WTC11 (cell line): ENCODE measurements at regions not wholly inside any gene's neighbourhood (a gene's known extent, or its start where the extent isn't known, plus 50 kb on each side); places are given as distances from the start of the nearest gene placed in this dataset.

Source experiments
- ATAC-seq: fragments of 200-7000 bp; cut with Tn5 transposase; 2 replicates; pipeline ENCODE4 v1.10.0; 2021; ENCODE audit warnings: mild to moderate bottlenecking, moderate library complexity
- CTCF ChIA-PET: fragments of 300-600 bp; sonication (Branson Sonifier 250); formaldehyde crosslinking; loops from one replicate; lab custom pipeline; 2021; ENCODE audit warnings: antibody characterized with exemption; lab: Charles Lee
- POLR2A ChIA-PET: fragments of 350-600 bp; sonication (Branson Sonifier 250); formaldehyde crosslinking; loops from one replicate; lab custom pipeline; 2021; ENCODE audit warnings: antibody characterized with exemption; lab: Charles Lee
- DNase-seq: peaks from one replicate; pipeline ENCODE4 v3.0.0; 2021; ENCODE audit warnings: low spot score
- H3K27ac Mint-ChIP-seq: 2 replicates; pipeline ENCODE4 v1.8.0; 2021; ENCODE audit warnings: mixed read lengths
- H3K27me3 Mint-ChIP-seq: 2 replicates; pipeline ENCODE4 v1.8.0; 2021; ENCODE audit warnings: low read depth, mild to moderate bottlenecking, moderate library complexity, mixed read lengths
- H3K36me3 Mint-ChIP-seq: 2 replicates; pipeline ENCODE4 v1.8.0; 2021; ENCODE audit warnings: mixed read lengths
- H3K4me1 Mint-ChIP-seq: 2 replicates; pipeline ENCODE4 v1.8.0; 2022; ENCODE audit warnings: mixed read lengths
- H3K4me3 Mint-ChIP-seq: 2 replicates; pipeline ENCODE4 v1.8.0; 2021; ENCODE audit warnings: mild to moderate bottlenecking, moderate library complexity, mixed read lengths
- H3K9me3 Mint-ChIP-seq: 2 replicates; pipeline ENCODE4 v1.8.0; 2021; ENCODE audit warnings: mixed read lengths
- E2F4 ChIP-seq: sonication (generic); formaldehyde crosslinking; IDR thresholded peaks from 2 replicates; pipeline ENCODE4 v1.8.1; 2022; ENCODE audit warnings: low read depth, mild to moderate bottlenecking, moderate library complexity, missing genetic modification reagents, borderline replicate concordance
- HMGXB4 ChIP-seq: sonication (generic); formaldehyde crosslinking; IDR thresholded peaks from 2 replicates; pipeline ENCODE4 v1.8.1; 2023; ENCODE audit warnings: mild to moderate bottlenecking, moderate library complexity, missing genetic modification reagents
- JAZF1 ChIP-seq: fragments of 250-450 bp; sonication (Bioruptor Pico); IDR thresholded peaks from 2 replicates; pipeline ENCODE4 v1.9.0; 2021; ENCODE audit warnings: moderate library complexity, mild to moderate bottlenecking, inconsistent platforms
- JUN ChIP-seq: sonication (generic); formaldehyde crosslinking; IDR thresholded peaks from 2 replicates; pipeline ENCODE4 v1.8.0; 2023; ENCODE audit warnings: mild to moderate bottlenecking, missing genetic modification reagents
- MAX ChIP-seq: sonication (generic); formaldehyde crosslinking; IDR thresholded peaks from 2 replicates; pipeline ENCODE4 v1.8.0; 2022; ENCODE audit warnings: mild to moderate bottlenecking, missing genetic modification reagents
- MXD4 ChIP-seq: fragments of 250-450 bp; sonication (Bioruptor Pico); IDR thresholded peaks from 2 replicates; pipeline ENCODE4 v1.8.0; 2021; ENCODE audit warnings: mild to moderate bottlenecking, moderate library complexity, borderline replicate concordance
- NFATC4 ChIP-seq: fragments of 250-450 bp; sonication (Bioruptor Pico); IDR thresholded peaks from 2 replicates; pipeline ENCODE4 v1.9.0; 2021; ENCODE audit warnings: mild to moderate bottlenecking
- NR2C2 ChIP-seq: sonication (generic); formaldehyde crosslinking; IDR thresholded peaks from 2 replicates; pipeline ENCODE4 v1.8.0; 2022; ENCODE audit warnings: mild to moderate bottlenecking, missing genetic modification reagents
- PRRX2 ChIP-seq: fragments of 250-450 bp; sonication (Bioruptor Pico); IDR thresholded peaks from 2 replicates; pipeline ENCODE4 v1.8.0; 2021; ENCODE audit warnings: mild to moderate bottlenecking
- RELA ChIP-seq: sonication (generic); formaldehyde crosslinking; IDR thresholded peaks from 2 replicates; pipeline ENCODE4 v1.8.1; 2022; ENCODE audit warnings: missing genetic modification reagents, mild to moderate bottlenecking, borderline replicate concordance
- SMAD4 ChIP-seq: sonication (generic); formaldehyde crosslinking; IDR thresholded peaks from 2 replicates; pipeline ENCODE4 v1.8.0; 2022; ENCODE audit warnings: mild to moderate bottlenecking, missing genetic modification reagents
- SOX15 ChIP-seq: fragments of 250-450 bp; sonication (Bioruptor Pico); IDR thresholded peaks from 2 replicates; pipeline ENCODE4 v1.9.0; 2021; ENCODE audit warnings: mild to moderate bottlenecking
- ZNF121 ChIP-seq: sonication (generic); formaldehyde crosslinking; IDR thresholded peaks from 2 replicates; pipeline ENCODE4 v1.8.0; 2023; ENCODE audit warnings: missing genetic modification reagents
- ZNF396 ChIP-seq: fragments of 250-450 bp; sonication (Bioruptor Pico); IDR thresholded peaks from 2 replicates; pipeline ENCODE4 v1.8.0; 2021; ENCODE audit warnings: mild to moderate bottlenecking, moderate library complexity, borderline replicate concordance
- ZNF416 ChIP-seq: fragments of 250-450 bp; sonication (Bioruptor Pico); IDR thresholded peaks from 2 replicates; pipeline ENCODE4 v1.9.0; 2021; ENCODE audit warnings: mild to moderate bottlenecking, inconsistent platforms
- ZNF532 ChIP-seq: fragments of 250-450 bp; sonication (Bioruptor Pico); IDR thresholded peaks from 2 replicates; pipeline ENCODE4 v1.9.0; 2021; ENCODE audit warnings: mild to moderate bottlenecking, borderline replicate concordance
- TF ChIP-seq, protein P1 (sequence below): sonication (generic); formaldehyde crosslinking; conservative IDR thresholded peaks from 2 replicates; pipeline ENCODE4 v1.8.1; 2022; ENCODE audit warnings: mild to moderate bottlenecking, missing genetic modification reagents
- TF ChIP-seq, protein P2 (sequence below): sonication (generic); formaldehyde crosslinking; IDR thresholded peaks from 2 replicates; pipeline ENCODE4 v1.8.1; 2023; ENCODE audit warnings: mild to moderate bottlenecking, missing genetic modification reagents, moderate library complexity
- TF ChIP-seq, protein P3 (sequence below): sonication (generic); formaldehyde crosslinking; IDR thresholded peaks from 2 replicates; pipeline ENCODE4 v1.8.1; 2022; ENCODE audit warnings: missing genetic modification reagents, borderline replicate concordance
- TF ChIP-seq, protein P4 (sequence below): fragments of 250-450 bp; sonication (Bioruptor Pico); conservative IDR thresholded peaks from 2 replicates; pipeline ENCODE4 v1.9.0; 2021; ENCODE audit warnings: mild to moderate bottlenecking
- TF ChIP-seq, protein P5 (sequence below): sonication (generic); formaldehyde crosslinking; IDR thresholded peaks from 2 replicates; pipeline ENCODE4 v1.8.1; 2022; ENCODE audit warnings: low read depth, missing genetic modification reagents, borderline replicate concordance

DNA sequence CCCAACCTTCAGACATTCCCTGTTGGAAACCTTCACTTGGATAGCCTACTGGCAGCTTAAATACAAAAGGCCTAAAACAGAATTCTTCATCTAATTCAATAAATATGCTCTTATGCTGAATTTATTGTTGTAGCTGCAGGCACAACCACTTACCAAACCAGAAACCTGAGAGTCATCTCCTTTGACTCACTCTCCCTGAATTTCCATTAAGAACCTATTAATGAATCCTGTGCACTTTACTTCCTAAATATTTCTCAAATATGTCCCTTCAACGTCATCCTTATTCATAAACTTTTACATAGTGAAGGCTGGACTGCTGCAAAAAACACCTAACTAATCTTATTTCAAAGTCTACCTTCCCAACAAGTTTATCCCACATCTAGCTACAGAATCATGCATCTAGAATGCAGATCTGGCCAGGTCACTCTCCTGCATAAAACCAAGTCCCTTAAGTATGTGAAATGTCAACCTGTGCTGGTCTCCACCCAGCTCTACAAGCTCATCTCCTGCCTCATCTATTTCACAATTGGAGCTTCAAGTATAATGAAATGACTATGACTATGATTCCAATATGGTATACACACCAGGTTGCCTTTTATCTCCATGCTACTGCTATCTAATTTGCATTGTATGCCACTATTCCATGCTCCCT, 354.2 kb downstream of the ZEB2 start:
- CTCF ChIA-PET: no interaction called here
- Mint-ChIP-seq H3K36me3 (no peaks in the 10 kb centered on the region), H3K4me3 (no peak overlapping the region), H3K27ac (no peak overlapping the region), H3K27me3 (no peaks in the 10 kb centered on the region), H3K4me1 (peaks cover 6% of the 10 kb centered on the region), H3K9me3 (no peaks in the 10 kb centered on the region)
- TF ChIP-seq, protein P1, sequence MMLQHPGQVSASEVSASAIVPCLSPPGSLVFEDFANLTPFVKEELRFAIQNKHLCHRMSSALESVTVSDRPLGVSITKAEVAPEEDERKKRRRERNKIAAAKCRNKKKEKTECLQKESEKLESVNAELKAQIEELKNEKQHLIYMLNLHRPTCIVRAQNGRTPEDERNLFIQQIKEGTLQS (CRISPR knock-in tag): no peak
- TF ChIP-seq ZNF532 (no peak), HMGXB4 (no peak), E2F4 (CRISPR knock-in tag) (no peak), ZNF416 (CRISPR knock-in tag) (no peak), ZNF396 (no peak)
- TF ChIP-seq, protein P2, sequence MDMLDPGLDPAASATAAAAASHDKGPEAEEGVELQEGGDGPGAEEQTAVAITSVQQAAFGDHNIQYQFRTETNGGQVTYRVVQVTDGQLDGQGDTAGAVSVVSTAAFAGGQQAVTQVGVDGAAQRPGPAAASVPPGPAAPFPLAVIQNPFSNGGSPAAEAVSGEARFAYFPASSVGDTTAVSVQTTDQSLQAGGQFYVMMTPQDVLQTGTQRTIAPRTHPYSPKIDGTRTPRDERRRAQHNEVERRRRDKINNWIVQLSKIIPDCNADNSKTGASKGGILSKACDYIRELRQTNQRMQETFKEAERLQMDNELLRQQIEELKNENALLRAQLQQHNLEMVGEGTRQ (CRISPR knock-in tag): no peak
- TF ChIP-seq, protein P3, sequence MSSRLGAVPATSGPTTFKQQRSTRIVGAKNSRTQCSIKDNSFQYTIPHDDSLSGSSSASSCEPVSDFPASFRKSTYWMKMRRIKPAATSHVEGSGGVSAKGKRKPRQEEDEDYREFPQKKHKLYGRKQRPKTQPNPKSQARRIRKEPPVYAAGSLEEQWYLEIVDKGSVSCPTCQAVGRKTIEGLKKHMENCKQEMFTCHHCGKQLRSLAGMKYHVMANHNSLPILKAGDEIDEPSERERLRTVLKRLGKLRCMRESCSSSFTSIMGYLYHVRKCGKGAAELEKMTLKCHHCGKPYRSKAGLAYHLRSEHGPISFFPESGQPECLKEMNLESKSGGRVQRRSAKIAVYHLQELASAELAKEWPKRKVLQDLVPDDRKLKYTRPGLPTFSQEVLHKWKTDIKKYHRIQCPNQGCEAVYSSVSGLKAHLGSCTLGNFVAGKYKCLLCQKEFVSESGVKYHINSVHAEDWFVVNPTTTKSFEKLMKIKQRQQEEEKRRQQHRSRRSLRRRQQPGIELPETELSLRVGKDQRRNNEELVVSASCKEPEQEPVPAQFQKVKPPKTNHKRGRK (CRISPR knock-in tag): no peak
- ATAC-seq (no peak), DNase-seq (no peak)
- POLR2A ChIA-PET: no interaction called here

DNA sequence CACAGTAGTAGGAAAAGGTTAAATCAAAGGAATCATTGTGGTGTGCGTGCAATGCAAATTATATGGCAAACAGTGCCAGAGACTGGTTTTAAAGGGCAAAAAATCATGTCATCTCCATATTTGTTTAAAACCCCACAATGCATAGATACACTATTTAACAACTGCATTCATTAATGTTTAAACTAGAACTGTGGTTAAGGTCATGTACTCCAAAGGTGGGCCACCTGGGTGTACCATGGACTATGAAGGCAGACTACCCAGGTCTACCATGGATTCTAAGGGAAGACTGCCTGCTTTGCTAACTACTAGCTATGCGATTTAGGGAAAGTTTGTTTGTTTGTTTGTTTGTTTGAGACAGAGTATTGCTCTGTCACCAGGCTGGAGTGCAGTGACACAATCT, 356.3 kb downstream of the ZEB2 start:
- CTCF ChIA-PET: no interaction called here
- peaks cover 6% of the 10 kb centered on the region for H3K4me1 Mint-ChIP-seq
- no peak for ATAC-seq
- TF ChIP-seq ZNF121 (CRISPR knock-in tag) (no peak), SOX15 (no peak), PRRX2 (CRISPR knock-in tag) (no peak), JUN (CRISPR knock-in tag) (no peak), SMAD4 (CRISPR knock-in tag) (no peak), RELA (no peak), NFATC4 (CRISPR knock-in tag) (no peak), MAX (CRISPR knock-in tag) (no peak), MXD4 (CRISPR knock-in tag) (no peak), NR2C2 (CRISPR knock-in tag) (no peak), JAZF1 (CRISPR knock-in tag) (no peak)
- TF ChIP-seq, protein P4, sequence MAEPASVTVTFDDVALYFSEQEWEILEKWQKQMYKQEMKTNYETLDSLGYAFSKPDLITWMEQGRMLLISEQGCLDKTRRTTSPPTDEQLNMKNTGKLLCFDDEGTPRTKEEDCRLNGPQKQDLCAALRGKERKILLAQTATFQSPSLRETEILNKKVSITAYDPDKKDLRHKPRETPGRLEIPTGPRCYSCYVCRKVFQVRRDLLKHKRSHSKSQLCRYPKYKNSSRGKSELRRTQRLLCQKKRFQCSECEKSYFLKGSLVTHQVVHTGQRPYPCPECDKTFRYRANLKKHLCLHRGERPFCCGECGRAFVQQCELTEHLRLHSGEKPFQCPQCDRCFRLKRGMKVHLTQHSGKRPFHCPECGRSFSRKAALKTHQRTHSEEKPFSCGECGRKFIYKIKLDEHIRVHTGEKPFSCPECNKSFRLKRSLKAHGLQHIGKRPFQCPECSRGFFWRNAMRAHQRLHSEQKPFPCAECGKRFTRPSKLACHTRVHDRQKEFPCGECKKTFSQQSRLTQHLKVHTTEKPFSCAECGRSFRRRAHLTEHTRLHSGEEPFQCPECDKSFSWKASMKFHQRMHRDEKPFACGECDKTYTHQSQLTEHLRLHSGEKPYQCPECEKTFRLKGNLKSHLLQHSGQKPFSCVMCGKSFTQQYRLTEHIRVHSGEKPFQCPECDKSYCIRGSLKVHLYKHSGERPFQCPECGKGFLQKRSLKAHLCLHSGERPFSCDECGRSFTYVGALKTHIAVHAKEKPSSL (CRISPR knock-in tag): no peak
- TF ChIP-seq, protein P5, sequence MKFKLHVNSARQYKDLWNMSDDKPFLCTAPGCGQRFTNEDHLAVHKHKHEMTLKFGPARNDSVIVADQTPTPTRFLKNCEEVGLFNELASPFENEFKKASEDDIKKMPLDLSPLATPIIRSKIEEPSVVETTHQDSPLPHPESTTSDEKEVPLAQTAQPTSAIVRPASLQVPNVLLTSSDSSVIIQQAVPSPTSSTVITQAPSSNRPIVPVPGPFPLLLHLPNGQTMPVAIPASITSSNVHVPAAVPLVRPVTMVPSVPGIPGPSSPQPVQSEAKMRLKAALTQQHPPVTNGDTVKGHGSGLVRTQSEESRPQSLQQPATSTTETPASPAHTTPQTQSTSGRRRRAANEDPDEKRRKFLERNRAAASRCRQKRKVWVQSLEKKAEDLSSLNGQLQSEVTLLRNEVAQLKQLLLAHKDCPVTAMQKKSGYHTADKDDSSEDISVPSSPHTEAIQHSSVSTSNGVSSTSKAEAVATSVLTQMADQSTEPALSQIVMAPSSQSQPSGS (CRISPR knock-in tag): no peak

More for the DNA sequence above, 356.3 kb downstream of the ZEB2 start:
- POLR2A ChIA-PET: no interaction called here
- no peaks in the 10 kb centered on the region for H3K27me3 Mint-ChIP-seq
- no peaks in the 10 kb centered on the region for H3K9me3 Mint-ChIP-seq
- H3K36me3 Mint-ChIP-seq: no peaks in the 10 kb centered on the region
- H3K27ac Mint-ChIP-seq: no peak overlapping the region
- no peak for DNase-seq
- no peak overlapping the region for H3K4me3 Mint-ChIP-seq
